ENCODE measurements at regions not wholly inside any gene's neighbourhood (a gene's known extent, or its start where the extent isn't known, plus 50 kb on each side); places are given as distances from the start of the nearest gene placed in this dataset.

DNA sequence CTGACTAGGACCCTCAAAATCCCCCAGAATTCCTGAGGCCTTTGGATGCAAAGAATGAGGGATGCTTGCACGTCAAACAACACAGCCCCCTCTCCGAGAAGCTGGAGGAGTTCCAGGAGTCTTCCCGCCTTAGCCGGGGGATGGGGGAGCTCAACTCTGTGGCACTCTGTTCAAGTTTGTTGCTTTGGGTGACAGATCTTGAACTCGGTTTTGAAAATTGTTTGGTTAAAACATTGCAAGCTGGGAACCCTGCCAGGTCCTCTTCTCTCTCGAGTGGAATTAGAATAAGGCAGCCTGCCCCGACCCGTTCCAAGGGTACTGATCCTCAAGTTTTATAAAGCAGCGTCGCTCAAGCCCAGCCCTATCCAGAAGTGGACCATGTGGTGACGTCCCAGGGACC lies 244.1 kb downstream of the LOXHD1 start:
- no peak for TF ChIP-seq POLR2A (IDR thresholded peaks at IDR 0.05)
- TF ChIP-seq, protein P1, sequence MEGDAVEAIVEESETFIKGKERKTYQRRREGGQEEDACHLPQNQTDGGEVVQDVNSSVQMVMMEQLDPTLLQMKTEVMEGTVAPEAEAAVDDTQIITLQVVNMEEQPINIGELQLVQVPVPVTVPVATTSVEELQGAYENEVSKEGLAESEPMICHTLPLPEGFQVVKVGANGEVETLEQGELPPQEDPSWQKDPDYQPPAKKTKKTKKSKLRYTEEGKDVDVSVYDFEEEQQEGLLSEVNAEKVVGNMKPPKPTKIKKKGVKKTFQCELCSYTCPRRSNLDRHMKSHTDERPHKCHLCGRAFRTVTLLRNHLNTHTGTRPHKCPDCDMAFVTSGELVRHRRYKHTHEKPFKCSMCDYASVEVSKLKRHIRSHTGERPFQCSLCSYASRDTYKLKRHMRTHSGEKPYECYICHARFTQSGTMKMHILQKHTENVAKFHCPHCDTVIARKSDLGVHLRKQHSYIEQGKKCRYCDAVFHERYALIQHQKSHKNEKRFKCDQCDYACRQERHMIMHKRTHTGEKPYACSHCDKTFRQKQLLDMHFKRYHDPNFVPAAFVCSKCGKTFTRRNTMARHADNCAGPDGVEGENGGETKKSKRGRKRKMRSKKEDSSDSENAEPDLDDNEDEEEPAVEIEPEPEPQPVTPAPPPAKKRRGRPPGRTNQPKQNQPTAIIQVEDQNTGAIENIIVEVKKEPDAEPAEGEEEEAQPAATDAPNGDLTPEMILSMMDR (IDR thresholded peaks at IDR 0.05), result no peak

Data from tibial nerve (tissue), 3 donors.